PC-9 (cell line): ENCODE measurements at regions not wholly inside any gene's neighbourhood (a gene's known extent, or its start where the extent isn't known, plus 50 kb on each side); places are given as distances from the start of the nearest gene placed in this dataset.

ENCODE experiments used
- BruUV-seq: library from RNA; stranded (reverse); fragments of 400-500 nt; replicated peaks from 2 replicates; lab custom pipeline; 2021; lab: Mats Ljungman, UMichigan
- CTCF ChIA-PET: fragments of 300-600 bp; sonication (Branson Sonifier 250); formaldehyde crosslinking; loops from one replicate; lab custom pipeline; 2022; ENCODE audit warnings: antibody characterized with exemption; lab: Charles Lee
- POLR2A ChIA-PET: fragments of 300-600 bp; sonication (Branson Sonifier 250); formaldehyde crosslinking; loops from one replicate; lab custom pipeline; 2022; ENCODE audit warnings: antibody characterized with exemption; ENCODE audit not compliant: unreplicated experiment; lab: Charles Lee
- DNase-seq, 2 experiments: peaks; one replicate each; pipeline versions ENCODE4 v3.0.0 to v3.0.0-alpha.2; 2015 to 2022; ENCODE audit warnings: mixed read lengths in 1 of 2
- H2AFZ ChIP-seq: fragments of 200-600 bp; sonication (generic); 2 replicates; pipeline ENCODE4 v1.8.1; 2017; ENCODE audit warnings: antibody characterized with exemption
- H3F3A ChIP-seq: fragments of 200-600 bp; sonication (generic); 2 replicates; pipeline ENCODE4 v1.8.1; 2017; ENCODE audit warnings: antibody characterized with exemption, mild to moderate bottlenecking, low read depth; ENCODE audit not compliant: insufficient read depth
- H3K27ac ChIP-seq: fragments of 200-600 bp; sonication (generic); 2 replicates; pipeline ENCODE4 v1.6.1; 2016; ENCODE audit warnings: mixed run types
- H3K27me3 ChIP-seq: fragments of 200-600 bp; sonication (generic); 2 replicates; pipeline ENCODE4 v1.6.1; 2016; ENCODE audit warnings: low read depth, mixed run types; ENCODE audit not compliant: insufficient read depth
- H3K36me3 ChIP-seq: fragments of 200-600 bp; sonication (generic); 2 replicates; pipeline ENCODE4 v1.6.1; 2016; ENCODE audit warnings: low read depth, mixed run types
- H3K4me1 ChIP-seq: fragments of 200-600 bp; sonication (generic); replicated peaks from 2 replicates; pipeline ENCODE4 v1.6.1; 2016; ENCODE audit warnings: mixed run types; ENCODE audit not compliant: insufficient read depth
- H3K4me2 ChIP-seq: fragments of 200-600 bp; sonication (generic); 2 replicates; pipeline ENCODE4 v1.6.1; 2017; ENCODE audit warnings: mixed run types
- H3K4me3 ChIP-seq: fragments of 200-600 bp; sonication (generic); 2 replicates; pipeline ENCODE4 v1.6.1; 2016; ENCODE audit warnings: mixed run types
- H3K79me2 ChIP-seq: fragments of 200-600 bp; sonication (generic); 2 replicates; pipeline ENCODE4 v1.6.1; 2017; ENCODE audit warnings: low read depth, mixed run types
- H3K9me2 ChIP-seq: fragments of 200-600 bp; sonication (generic); 2 replicates; pipeline ENCODE4 v1.8.1; 2017; ENCODE audit warnings: mild to moderate bottlenecking; ENCODE audit not compliant: insufficient read depth
- H3K9me3 ChIP-seq: fragments of 200-600 bp; sonication (generic); 2 replicates; pipeline ENCODE4 v1.8.1; 2016; ENCODE audit warnings: low read depth; ENCODE audit not compliant: insufficient read depth
- H4K20me1 ChIP-seq: fragments of 200-600 bp; sonication (generic); 2 replicates; pipeline ENCODE4 v1.8.1; 2017; ENCODE audit not compliant: insufficient read depth
- CTCF ChIP-seq: fragments of 200-600 bp; sonication (generic); conservative IDR thresholded peaks from 2 replicates; pipeline ENCODE4 v1.6.1; 2017; ENCODE audit warnings: mixed run types, antibody characterized with exemption, mild to moderate bottlenecking, moderate library complexity
- EZH2 ChIP-seq: fragments of 200-600 bp; sonication (generic); IDR thresholded peaks from 2 replicates; pipeline ENCODE4 v1.8.0; 2017; ENCODE audit warnings: antibody characterized with exemption, low read depth
- intact Hi-C: fragments of 100-400 bp; cut with micrococcal nuclease; formaldehyde crosslinking; loops from one replicate; pipeline ENCODE4 v1.10.0; 2022; ENCODE audit not compliant: unreplicated experiment

GRCh38 chr4:126559961-126560360 lies 1072.8 kb upstream of the INTU start:
- no peaks in the 10 kb centered on the region for H4K20me1 ChIP-seq
- no peaks in the 10 kb centered on the region for H3K4me1 ChIP-seq
- TF ChIP-seq CTCF: no peak
- TF ChIP-seq EZH2: no peak
- intact Hi-C loops: no loop called here
- H3K4me2 ChIP-seq: no peak overlapping the region
- H3K27me3 ChIP-seq: no peaks in the 10 kb centered on the region
- CTCF ChIA-PET: no interaction called here
- no peaks in the 10 kb centered on the region for H3F3A ChIP-seq
- BruUV-seq: no TSS peak
- POLR2A ChIA-PET: no interaction called here
- H3K36me3 ChIP-seq: no peaks in the 10 kb centered on the region
- H3K27ac ChIP-seq: no peak overlapping the region
- no peak overlapping the region for H3K4me3 ChIP-seq
- H3K9me3 ChIP-seq: 0 out of 2 replicates have a peak, but pooled peaks cover 6% of the 10 kb centered on the region
- H3K79me2 ChIP-seq: no peaks in the 10 kb centered on the region
- no peak for DNase-seq
- H3K9me2 ChIP-seq: no peaks in the 10 kb centered on the region; the same call in 1 of the 2 replicates
- no peak overlapping the region for H2AFZ ChIP-seq

- H3K9me2 ChIP-seq: no peaks in the 10 kb centered on the region; the same call in 1 of the 2 replicates
- POLR2A ChIA-PET: no interaction called here
- CTCF ChIA-PET: no interaction called here
- no peak overlapping the region for H3K4me3 ChIP-seq
- H3K27me3 ChIP-seq: no peaks in the 10 kb centered on the region
- no peak overlapping the region for H2AFZ ChIP-seq
- BruUV-seq: no TSS peak
- no peaks in the 10 kb centered on the region for H3K4me1 ChIP-seq
- no peak overlapping the region for H3K27ac ChIP-seq
- TF ChIP-seq CTCF (no peak), EZH2 (no peak)
- no peak for DNase-seq
- no peaks in the 10 kb centered on the region for H3K79me2 ChIP-seq
- H4K20me1 ChIP-seq: no peaks in the 10 kb centered on the region
- no peaks in the 10 kb centered on the region for H3K36me3 ChIP-seq
- no peak overlapping the region for H3K4me2 ChIP-seq
- no peaks in the 10 kb centered on the region for H3F3A ChIP-seq
- intact Hi-C loops: no loop called here
- H3K9me3 ChIP-seq: 0 out of 2 replicates have a peak, but pooled peaks cover 6% of the 10 kb centered on the region
Measured at GRCh38 chr4:126560794-126561193, 1072.0 kb upstream of the INTU start.

GRCh38 chr4:126563389-126563788 lies 1069.4 kb upstream of the INTU start:
- 0 out of 2 replicates have a peak, but pooled peaks cover 6% of the 10 kb centered on the region for H3K9me3 ChIP-seq
- no peaks in the 10 kb centered on the region for H3K4me1 ChIP-seq
- H3K9me2 ChIP-seq: no peaks in the 10 kb centered on the region; the same call in 1 of the 2 replicates
- no peak overlapping the region for H3K27ac ChIP-seq
- no peaks in the 10 kb centered on the region for H3F3A ChIP-seq
- no peaks in the 10 kb centered on the region for H3K79me2 ChIP-seq
- TF ChIP-seq EZH2 (no peak), CTCF (no peak)
- no peak overlapping the region for H3K4me2 ChIP-seq
- POLR2A ChIA-PET: no interaction called here
- H4K20me1 ChIP-seq: no peaks in the 10 kb centered on the region
- no peak for DNase-seq
- CTCF ChIA-PET: no interaction called here
- no TSS peak for BruUV-seq
- H3K4me3 ChIP-seq: no peak overlapping the region
- H3K36me3 ChIP-seq: no peaks in the 10 kb centered on the region
- no peak overlapping the region for H2AFZ ChIP-seq
- intact Hi-C loops: no loop called here
- no peaks in the 10 kb centered on the region for H3K27me3 ChIP-seq
